ENCODE measurements at regions not wholly inside any gene's neighbourhood (a gene's known extent, or its start where the extent isn't known, plus 50 kb on each side); places are given as distances from the start of the nearest gene placed in this dataset.
"Not testable (repeated sequence)": the region's sequence is repeated elsewhere in the genome, so short reads cannot be mapped to it uniquely, and the experiment has no call there.

DNA sequence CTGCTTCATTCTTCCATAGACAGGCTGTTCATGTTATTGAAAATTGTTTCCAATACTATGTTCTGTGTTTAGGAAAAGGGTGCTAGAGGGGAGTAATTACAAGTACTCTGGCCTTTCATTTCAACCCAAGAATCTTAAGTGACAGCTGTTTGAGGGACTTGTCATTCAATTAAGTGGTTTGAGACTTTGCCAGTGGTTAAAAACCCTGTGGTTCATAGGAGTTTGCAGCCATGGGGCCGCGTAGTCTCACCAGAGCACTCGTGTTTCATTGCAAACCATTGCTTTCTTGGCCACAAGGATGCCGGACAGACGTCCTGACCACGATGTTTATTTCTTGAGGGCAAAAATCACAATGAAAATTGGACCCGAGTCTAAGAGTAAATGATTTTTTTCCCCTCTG is 248.8 kb downstream of the NNT start:
- intact Hi-C loops (cut with DNase I) = no loop called here
- DNase-seq (ENCODE audit: low spot score) = no peak

DNA sequence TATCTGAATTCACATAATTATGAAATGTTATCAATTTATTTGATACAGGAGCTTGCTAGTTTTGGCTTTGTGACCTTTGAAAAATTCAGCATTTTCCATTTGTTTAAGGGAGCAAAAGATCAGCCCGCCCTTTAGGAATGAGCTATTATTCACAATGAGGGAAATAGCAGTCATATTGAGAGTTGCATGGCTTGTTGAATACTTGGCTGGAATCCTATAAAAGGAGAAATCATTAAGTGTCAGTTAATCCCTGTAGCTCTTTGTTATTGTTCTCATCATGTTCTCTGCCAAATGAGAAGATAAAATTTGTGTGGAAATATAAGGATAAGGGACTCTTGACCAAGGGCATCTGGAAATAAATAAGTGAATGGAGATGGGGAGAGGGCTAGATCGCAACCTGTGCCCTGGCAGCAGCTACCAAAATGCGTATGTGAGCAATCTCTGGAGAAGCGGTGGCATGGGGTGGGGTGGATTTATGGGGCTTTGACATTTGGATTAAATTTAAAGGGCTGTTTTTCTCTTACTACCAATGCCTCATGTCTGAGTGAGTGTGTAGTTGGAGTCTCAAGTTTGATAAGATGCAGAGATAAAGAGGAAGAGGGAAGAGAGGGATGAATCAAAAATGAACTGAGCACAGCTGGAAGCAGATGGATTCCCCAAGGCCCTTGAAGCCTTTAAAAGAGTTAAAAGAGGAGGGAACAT is 237.6 kb downstream of the NNT start:
- DNase-seq (ENCODE audit: low spot score) = no peak
- intact Hi-C loops (cut with DNase I) = loop anchor here in 1 of 2 donors (5.0 kb wide), 1 partner anchor 742 kb away; no protein-coding TSS in a partner anchor

DNA sequence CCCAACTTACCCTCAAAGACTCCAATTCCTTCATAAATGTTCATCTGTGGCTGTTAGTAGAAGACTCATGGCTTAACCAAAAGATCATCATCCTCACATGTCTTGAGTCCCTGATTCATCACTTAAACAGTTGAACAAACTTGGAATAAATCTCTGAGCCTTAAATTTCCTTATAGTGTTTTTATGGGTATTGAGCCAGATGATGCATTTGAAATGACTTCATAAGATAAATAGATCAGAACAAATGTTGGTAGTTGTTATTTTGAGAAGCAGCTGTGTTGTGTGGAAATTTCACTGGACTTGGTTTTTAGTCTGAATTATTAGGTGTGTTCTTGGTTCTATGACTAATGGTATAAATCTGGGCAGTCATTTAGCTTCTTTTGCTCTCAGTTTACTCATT is 236.2 kb downstream of the NNT start:
- no peak for DNase-seq (ENCODE audit: low spot score)
- intact Hi-C loops (cut with DNase I) = no loop called here

DNA sequence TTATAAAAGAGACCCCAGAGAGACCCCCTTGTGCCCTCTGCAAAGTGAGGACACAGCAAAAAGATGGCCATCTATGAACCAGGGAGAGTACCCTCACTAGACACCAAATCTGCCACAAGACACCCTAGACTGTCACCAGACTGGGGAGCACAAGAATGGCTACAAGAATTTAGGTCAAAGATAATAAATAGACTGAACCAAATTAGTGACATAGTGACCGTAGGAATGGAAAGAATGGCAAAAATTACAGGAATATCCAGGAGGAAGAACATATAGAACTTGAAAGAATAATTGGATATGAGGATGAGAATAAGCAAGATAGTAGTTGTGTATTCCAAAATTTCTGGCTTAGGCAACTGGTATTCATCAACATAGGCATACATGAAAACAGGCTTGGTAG is 235.0 kb downstream of the NNT start:
- intact Hi-C loops (cut with DNase I) = no loop called here

DNA sequence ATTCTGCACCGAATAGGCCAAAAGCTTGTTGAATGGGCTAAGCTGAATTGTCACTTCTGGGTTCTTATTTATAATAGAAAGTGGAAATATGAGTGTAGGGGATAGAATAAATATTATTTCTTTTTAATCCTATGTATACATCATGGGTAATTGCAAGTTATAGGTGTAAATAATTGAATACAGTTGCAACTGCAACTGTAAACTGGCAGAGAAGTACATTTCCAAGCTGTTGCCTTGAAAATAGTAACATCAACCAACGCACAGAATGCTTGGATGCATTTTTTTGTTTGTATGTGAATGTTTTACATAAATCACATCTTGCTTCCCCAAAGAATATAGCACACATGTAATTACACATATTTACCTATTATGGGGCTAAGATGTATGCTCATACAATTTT is 234.1 kb downstream of the NNT start:
- intact Hi-C loops (cut with DNase I) = no loop called here

More for the DNA sequence above, 235.0 kb downstream of the NNT start:
- no peak for DNase-seq (ENCODE audit: low spot score)

DNA sequence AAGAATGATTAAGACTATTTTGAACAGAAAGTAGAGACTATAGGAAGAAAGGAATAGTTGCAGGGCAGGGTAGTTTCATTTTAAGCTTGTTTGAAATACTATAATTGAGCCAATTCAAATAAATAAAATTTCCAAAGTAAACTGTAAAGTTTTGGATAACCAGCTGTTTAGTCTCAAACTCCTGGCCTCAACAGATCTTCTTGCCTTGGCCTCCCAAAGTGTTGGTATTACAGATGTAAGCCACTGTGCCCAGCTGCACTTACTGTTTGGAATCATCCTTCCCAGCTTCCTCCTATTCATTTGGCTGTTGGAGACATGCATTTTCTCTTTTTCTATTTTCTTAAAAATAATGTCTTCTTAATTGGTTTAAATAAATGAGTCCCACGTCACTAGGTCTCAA is 231.0 kb downstream of the NNT start:
- no peak for DNase-seq (ENCODE audit: low spot score)
- intact Hi-C loops (cut with DNase I) = no loop called here

More for the DNA sequence above, 234.1 kb downstream of the NNT start:
- DNase-seq (ENCODE audit: low spot score) = no peak

DNA sequence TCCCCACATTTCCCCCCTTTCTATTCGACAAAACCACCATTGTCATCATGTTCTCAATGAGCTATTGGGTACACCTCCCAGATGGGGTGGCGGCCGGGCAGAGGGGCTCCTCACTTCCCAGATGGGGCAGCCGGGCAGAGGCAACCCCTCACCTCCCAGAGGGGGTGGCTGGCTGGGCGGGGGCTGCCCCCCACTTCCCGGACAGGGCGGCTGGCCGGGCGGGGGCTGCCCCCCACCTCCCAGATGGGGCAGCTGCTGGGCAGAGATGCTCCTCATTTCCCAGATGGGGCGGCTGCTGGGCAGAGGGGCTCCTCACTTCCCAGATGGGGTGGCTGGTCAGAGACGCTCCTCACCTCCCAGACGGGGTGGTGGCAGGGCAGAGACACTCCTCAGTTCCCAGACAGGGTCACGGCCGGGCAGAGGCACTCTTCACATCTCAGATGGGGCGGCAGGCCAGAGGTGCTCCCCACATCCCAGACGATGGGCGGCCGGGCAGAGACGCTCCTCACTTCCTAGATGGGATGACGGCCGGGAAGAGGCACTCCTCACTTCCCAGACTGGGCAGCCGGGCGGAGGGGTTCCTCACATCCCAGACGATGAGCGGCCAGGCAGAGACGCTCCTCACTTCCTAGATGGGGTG is 221.5 kb downstream of the NNT start:
- DNase-seq (ENCODE audit: low spot score) = not testable (repeated sequence)

DNA sequence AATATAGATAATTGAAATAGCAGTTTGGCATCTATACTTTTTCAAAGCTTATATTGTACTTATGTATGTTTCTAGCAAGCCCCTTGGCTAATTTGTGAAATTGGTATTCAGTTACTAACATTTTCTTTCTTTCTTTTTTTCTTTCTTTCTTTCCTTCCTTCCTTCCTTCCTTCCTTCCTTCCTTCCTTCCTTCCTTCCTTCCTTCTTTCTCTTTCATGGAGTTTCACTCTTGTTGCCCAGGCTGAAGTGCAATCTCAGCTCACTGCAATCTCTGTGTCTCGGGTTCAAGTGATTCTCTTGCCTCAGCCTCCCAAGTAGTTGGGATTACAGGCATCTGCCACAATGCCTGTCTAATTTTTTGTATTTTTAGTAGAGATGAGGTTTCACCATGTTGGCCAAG is 215.4 kb downstream of the NNT start:
- intact Hi-C loops (cut with DNase I); DNase-seq (ENCODE audit: low spot score): not testable (repeated sequence)

More for the DNA sequence above, 221.5 kb downstream of the NNT start:
- intact Hi-C loops (cut with DNase I) = not testable (repeated sequence)

DNA sequence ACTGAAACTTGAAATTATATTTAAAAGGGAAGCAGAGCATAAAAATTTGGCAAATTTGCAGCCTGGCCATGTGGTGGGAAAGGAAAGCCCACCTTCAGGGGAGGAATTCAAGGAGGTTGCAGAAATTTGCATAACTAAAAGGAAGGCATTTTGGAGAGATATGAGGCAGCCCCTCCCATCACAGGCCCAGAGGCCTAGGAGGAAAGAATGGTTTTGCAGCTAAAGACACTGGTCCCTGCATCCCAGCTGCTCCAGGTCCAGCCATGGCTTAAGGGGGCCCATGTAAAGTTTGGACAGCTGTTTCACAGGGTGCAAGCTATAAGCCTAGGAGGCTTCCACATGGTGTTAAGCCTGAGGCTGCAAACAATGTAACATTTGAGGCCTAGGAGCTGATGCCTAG is 212.5 kb downstream of the NNT start:
- intact Hi-C loops (cut with DNase I) = no loop called here

DNA sequence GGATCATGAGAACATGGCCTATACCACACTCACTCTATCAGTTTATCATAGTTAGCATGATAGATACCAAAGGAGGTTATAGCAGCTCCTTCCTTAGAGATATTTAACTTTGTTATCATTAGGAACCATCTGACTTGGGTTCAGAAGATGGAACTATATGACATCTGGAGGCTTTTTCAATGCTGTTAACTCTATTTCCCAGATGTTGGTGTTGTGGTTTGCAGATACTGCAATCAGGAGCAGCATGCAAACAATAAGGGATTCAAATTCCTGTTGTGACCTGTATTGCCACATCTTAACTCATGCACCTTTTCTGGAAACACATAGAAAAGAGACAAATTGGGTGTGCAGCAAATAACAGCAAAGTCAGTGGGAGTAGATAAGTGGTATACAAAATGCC is 201.7 kb downstream of the NNT start:
- intact Hi-C loops (cut with DNase I) = no loop called here
- DNase-seq (ENCODE audit: low spot score) = no peak

More for the DNA sequence above, 212.5 kb downstream of the NNT start:
- DNase-seq (ENCODE audit: low spot score) = no peak

DNA sequence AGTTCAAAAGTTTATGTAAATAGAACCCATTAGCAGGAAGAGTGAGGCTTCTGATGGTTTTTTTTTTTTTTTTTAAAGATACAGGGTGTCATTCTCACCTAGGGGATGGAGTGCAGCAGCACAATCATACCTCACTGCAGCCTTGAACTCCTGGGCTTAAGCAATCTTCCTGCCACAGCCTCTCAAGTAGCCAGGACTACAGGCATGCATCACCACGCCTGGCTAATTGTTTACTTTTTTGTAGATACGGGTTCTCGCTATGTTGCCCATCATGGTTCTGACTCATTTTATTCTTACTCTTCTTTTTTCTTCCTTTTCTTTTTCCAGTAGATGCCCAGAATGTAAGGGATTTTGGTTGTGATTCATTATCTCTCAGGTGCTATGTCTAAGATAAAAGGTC is 201.1 kb downstream of the NNT start:
- DNase-seq (ENCODE audit: low spot score) = no peak
- intact Hi-C loops (cut with DNase I) = no loop called here

DNA sequence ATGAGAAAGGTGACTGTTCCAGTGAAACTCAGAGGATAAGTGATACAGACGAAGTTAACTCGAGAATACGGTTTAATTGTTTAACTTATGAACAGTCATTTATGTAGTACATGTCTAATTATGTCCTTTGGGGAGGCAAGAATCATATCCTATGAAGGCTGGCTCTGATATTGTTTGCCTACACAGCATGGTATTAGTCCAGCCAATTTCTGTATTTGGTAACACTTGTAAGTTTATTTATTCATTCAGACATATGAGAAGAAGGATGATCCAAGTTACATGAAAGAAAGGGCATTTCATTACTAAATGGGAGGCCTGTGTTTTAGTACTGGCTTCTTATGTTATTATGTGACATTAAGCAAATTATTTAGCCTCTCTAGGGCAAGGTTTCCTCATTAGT is 199.7 kb downstream of the NNT start:
- DNase-seq (ENCODE audit: low spot score) = no peak
- intact Hi-C loops (cut with DNase I) = no loop called here

DNA sequence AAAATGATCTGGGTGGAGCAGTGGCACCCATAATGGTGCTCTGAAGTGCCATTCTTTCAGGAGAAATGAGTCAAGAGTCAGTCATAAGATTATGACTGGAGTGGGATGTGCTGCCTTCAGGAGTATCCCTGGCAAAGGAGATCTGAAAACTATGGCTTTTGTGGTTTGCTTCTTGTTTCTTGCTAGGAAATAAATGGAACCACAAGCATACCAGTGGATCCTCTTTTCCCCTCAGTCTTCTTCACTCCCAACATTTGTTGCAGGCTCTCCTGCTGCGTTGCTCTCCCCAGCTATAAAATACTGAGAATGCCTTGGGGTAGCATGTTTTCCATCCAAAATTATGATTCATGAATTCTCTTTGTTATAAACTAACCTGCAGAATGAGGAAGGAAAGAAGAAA is 199.1 kb downstream of the NNT start:
- DNase-seq (ENCODE audit: low spot score) = no peak
- intact Hi-C loops (cut with DNase I) = no loop called here

DNA sequence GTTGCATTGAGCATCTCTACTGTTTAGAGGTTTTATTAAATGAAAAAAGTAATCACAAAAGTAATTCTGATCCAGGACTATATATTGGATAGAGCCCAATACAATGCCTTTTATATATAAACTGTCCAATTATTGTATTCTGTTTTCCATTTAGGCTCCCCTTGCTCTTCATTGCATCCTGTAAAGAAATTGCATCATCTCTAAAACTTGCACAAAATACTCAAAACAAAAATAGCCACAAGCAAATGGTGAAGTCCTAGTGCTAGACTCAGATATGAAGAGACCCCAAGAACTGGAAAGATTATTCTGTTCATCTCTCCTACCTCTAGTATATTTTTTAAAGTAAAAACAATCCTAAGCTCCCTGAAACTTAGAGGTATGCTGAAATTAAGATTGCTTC is 195.8 kb downstream of the NNT start:
- DNase-seq (ENCODE audit: low spot score) = no peak
- intact Hi-C loops (cut with DNase I) = no loop called here

DNA sequence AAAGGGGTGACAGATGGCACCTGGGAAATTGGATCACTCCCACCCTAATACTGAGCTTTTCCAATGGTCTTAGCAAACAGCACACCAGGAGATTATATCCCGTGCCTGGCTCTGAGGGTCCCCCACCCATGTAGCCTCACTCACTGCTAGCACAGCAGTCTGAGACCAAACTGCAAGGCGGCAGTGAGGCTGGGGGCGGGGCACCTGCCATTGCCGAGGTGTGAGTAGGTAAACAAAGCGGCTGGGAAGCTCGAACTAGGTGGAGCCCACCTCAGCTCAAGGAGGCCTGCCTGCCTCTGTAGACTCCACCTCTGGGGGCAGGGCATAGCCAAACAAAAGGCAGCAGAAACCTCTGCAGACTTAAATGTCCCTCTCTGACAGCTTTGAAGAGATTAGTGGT is 188.9 kb downstream of the NNT start:
- intact Hi-C loops (cut with DNase I); DNase-seq (ENCODE audit: low spot score): not testable (repeated sequence)

DNA sequence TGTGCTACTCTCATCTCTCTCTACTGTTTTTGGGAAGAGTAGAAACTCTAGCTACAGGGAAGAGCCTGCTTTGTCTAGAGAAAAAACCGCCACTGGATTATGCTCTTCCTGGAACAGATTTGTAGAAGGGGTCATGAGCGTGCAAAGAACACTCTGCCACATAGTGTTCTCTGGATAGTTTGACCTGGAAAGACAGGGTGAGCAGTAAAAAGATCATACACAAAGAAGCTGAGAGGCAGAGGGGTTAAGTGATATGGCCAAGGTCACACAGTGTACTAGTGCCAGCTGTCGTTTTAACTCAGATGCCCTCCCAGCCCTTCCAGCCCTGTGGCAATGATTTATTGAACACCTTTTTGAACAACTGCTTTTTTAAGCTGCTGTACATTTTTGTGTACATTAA is 182.2 kb downstream of the NNT start:
- intact Hi-C loops (cut with DNase I) = no loop called here
- no peak for DNase-seq (ENCODE audit: low spot score)

DNA sequence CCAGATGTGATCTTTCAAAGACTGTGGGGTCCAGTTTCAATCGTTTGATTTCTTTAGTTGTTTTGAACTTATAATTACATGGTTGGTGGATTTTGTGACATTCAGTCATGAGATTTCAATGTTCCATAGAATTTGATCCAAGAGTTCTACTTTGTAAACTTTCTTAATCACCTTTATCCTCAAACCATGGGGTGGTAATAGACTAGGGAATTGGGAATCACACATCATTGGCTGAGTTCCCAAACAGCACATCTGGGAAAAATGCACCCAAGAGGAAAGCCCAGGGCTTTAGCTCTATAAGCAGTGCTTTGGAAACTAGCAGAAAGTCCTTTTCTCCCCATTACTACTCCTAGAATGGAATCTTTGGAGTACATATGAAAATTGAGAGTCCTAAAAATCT is 177.6 kb downstream of the NNT start:
- intact Hi-C loops (cut with DNase I) = no loop called here
- DNase-seq (ENCODE audit: low spot score) = no peak

DNA sequence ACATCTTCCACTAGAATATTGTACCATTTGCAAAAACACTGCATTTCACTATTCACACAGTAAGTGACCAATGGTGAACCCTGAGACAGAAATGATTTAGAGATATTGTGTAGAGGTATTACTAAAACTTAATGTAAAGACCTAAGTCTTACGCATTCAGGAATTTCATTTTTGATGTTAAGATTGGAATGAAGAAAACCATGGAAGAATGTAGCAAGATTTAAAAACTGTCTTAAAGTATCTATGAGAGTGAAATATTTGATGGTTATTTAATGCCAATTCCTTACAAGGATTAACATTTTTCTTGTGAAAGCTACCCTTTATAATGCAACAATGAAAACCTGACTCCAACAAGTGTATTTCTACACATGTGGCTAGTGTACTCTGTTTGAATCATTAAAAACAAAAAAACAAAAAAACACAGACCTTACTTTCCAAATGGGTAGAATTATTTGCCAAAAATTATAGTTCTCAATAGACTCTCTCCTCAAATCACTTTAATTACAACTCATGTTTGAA is 172.0 kb downstream of the NNT start:
- intact Hi-C loops (cut with DNase I) = no loop called here
- DNase-seq (ENCODE audit: low spot score) = no peak

DNA sequence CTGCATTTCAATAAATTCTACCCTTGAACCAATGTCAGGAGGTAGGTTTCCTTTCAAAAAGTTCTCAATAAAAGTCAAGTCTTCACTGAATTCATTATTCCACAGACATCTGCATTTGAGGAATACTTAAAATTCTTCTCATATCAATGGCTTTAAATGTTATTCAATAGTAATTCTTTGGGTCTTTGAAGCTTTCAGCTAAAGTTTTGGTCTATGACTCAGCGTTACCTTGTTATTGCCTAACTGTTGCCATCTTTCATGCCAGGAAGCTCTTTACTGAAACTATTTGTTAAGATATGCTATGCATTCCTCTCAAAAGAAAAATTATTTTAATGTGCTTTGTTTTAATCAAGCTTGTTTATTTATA is 170.5 kb downstream of the NNT start:
- no peak for DNase-seq (ENCODE audit: low spot score)
- intact Hi-C loops (cut with DNase I) = no loop called here

DNA sequence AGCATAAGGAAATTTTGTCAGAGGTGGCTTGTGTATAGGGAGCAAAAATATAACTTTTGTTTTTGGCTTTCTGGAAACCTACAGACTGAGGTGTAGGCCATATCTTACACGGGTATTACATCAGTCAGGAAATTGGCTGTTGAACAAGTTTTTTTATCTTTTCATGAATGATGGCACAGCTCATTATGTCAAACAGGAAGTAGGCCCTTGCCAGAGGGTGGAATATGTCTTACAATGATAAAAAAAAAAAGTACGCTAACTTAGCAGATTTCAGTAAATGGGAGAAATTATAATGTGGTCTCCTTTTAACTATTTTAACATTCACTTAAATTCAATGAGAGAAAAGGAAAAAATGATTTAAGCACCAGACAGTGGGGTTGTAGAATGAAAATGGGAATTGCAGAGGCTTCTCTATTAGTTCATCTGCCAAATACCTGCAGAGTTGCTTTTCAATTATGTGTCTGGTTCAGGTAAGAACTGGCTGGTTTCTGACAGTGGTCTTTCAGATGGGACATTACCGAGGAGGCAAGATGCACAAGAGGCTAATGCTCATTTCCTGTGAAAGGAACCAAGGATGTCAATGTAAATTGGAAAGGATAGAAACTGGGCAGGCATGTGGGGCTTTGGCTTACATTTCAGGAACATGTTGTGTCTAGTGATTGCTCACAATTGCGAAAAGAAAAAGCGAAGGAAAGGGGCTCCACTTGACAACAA is 169.9 kb downstream of the NNT start:
- DNase-seq (ENCODE audit: low spot score) = no peak
- intact Hi-C loops (cut with DNase I) = no loop called here

DNA sequence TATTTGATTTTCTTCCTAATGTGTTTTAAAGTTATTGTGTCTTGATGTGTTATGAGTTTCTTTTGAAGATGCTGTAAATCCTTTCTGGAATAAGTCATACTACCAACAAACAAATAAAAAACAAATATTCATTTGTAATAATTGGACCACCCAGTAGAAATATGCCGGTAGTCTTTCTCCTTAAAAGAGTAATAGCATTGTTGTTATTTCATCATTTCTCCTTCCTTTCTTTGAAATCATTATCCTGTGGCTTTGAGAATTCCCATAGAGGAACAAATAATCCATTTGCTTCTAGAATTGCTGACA is 169.4 kb downstream of the NNT start:
- intact Hi-C loops (cut with DNase I) = no loop called here

More for the DNA sequence above, 169.4 kb downstream of the NNT start:
- DNase-seq (ENCODE audit: low spot score) = no peak
